OCI-LY1 (cell line): ENCODE measurements at regions not wholly inside any gene's neighbourhood (a gene's known extent, or its start where the extent isn't known, plus 50 kb on each side); places are given as distances from the start of the nearest gene placed in this dataset.
A peak's percentile ranks its signal among the peaks of the same experiment; 100 is the strongest.

ENCODE experiments used
- H2AFZ ChIP-seq: fragments of 200-600 bp; sonication (generic), shearing (Covaris generic); 2 replicates; pipeline ENCODE4 v1.6.0; 2014; ENCODE audit warnings: antibody characterized with exemption, mild to moderate bottlenecking, low read length
- H3F3A ChIP-seq: fragments of 200-600 bp; sonication (generic), shearing (Covaris generic); 2 replicates; pipeline ENCODE4 v1.6.0; 2014; ENCODE audit warnings: mild to moderate bottlenecking, antibody characterized with exemption, low read length, moderate library complexity; ENCODE audit not compliant: insufficient read depth
- H3K27ac ChIP-seq: fragments of 200-600 bp; sonication (generic); 2 replicates; pipeline ENCODE4 v1.5.1; 2014; ENCODE audit warnings: low read length, mixed run types, mild to moderate bottlenecking, low read depth; ENCODE audit not compliant: poor library complexity, severe bottlenecking
- H3K27me3 ChIP-seq: fragments of 200-600 bp; sonication (generic); 2 replicates; pipeline ENCODE4 v1.6.0; 2014; ENCODE audit warnings: antibody characterized with exemption, mild to moderate bottlenecking, low read length, moderate library complexity; ENCODE audit not compliant: insufficient read depth
- H3K36me3 ChIP-seq: fragments of 200-600 bp; sonication (generic); 2 replicates; pipeline ENCODE4 v1.6.1; 2014; ENCODE audit warnings: mild to moderate bottlenecking, antibody characterized with exemption, low read length, moderate library complexity, mixed read lengths; ENCODE audit not compliant: insufficient read depth
- H3K4me1 ChIP-seq: fragments of 200-600 bp; sonication (generic); 2 replicates; pipeline ENCODE4 v1.5.1; 2014; ENCODE audit warnings: mild to moderate bottlenecking, low read length, moderate library complexity; ENCODE audit not compliant: insufficient read depth, severe bottlenecking
- H3K4me2 ChIP-seq: fragments of 200-600 bp; sonication (generic), shearing (Covaris generic); 2 replicates; pipeline ENCODE4 v1.6.1; 2014; ENCODE audit warnings: low read length
- H3K4me3 ChIP-seq: fragments of 200-600 bp; sonication (generic); 2 replicates; pipeline ENCODE4 v1.5.1; 2014; ENCODE audit warnings: low read length, low read depth, mild to moderate bottlenecking, mixed read lengths; ENCODE audit not compliant: poor library complexity, severe bottlenecking
- H3K79me2 ChIP-seq: fragments of 200-600 bp; shearing (Covaris generic); 2 replicates; pipeline ENCODE4 v1.6.1; 2016; ENCODE audit warnings: mixed run types, low read length, mixed read lengths; ENCODE audit not compliant: insufficient read depth
- H3K9ac ChIP-seq: fragments of 200-600 bp; sonication (generic), shearing (Covaris generic); 2 replicates; pipeline ENCODE4 v1.6.1; 2014; ENCODE audit warnings: mild to moderate bottlenecking, low read length, mixed read lengths
- H3K9me2 ChIP-seq: fragments of 200-600 bp; sonication (generic), shearing (Covaris generic); 2 replicates; pipeline ENCODE4 v1.6.1; 2014; ENCODE audit warnings: low read depth, mild to moderate bottlenecking, low read length, mixed read lengths
- H3K9me3 ChIP-seq: fragments of 200-600 bp; shearing (Covaris generic); 2 replicates; pipeline ENCODE4 v1.6.1; 2014; ENCODE audit warnings: low read length, mixed read lengths
- H4K20me1 ChIP-seq: fragments of 200-600 bp; sonication (generic), shearing (Covaris generic); 2 replicates; pipeline ENCODE4 v1.6.0; 2016; ENCODE audit warnings: mild to moderate bottlenecking, low read length; ENCODE audit not compliant: insufficient read depth
- EZH2 ChIP-seq: fragments of 200-600 bp; sonication (generic), shearing (Covaris generic); IDR thresholded peaks from 2 replicates; pipeline ENCODE4 v1.8.0; 2017; ENCODE audit warnings: borderline replicate concordance, mixed run types, mild to moderate bottlenecking, antibody characterized with exemption, low read length, moderate library complexity, mixed read lengths
- TF ChIP-seq, protein P1 (sequence below): fragments of 200-600 bp; sonication (generic), shearing (Covaris generic); IDR thresholded peaks from 2 replicates; pipeline ENCODE4 v1.5.1; 2017; ENCODE audit warnings: mild to moderate bottlenecking, antibody characterized with exemption, low read length, moderate library complexity, mixed read lengths

DNA sequence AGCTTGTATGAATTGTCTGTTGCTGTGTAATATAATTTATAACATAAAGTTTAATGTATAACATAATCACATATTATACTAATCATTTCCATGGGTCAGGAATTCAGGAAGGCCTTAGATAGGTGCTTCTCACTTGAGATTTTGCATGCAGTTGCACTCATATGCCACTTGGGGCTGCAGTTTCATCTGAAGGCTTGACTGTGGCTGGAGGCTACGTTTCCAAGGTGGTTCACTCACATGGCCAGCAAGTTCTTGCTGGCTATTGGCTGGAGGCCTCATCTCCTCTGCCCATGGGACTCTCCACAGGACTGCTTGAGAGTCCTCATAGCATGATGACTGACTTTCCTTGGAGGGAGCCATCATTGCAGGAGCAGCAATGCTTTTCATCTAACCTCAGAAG is 53.4 kb upstream of the STX18 start:
- H3K27me3 ChIP-seq = no peaks in the 10 kb centered on the region
- no peak overlapping the region for H3K4me3 ChIP-seq
- no peak overlapping the region for H3K4me2 ChIP-seq
- no peaks in the 10 kb centered on the region for H3K9me3 ChIP-seq
- H3K9me2 ChIP-seq = no peaks in the 10 kb centered on the region
- no peaks in the 10 kb centered on the region for H3F3A ChIP-seq
- no peaks in the 10 kb centered on the region for H3K4me1 ChIP-seq
- TF ChIP-seq, protein P1, sequence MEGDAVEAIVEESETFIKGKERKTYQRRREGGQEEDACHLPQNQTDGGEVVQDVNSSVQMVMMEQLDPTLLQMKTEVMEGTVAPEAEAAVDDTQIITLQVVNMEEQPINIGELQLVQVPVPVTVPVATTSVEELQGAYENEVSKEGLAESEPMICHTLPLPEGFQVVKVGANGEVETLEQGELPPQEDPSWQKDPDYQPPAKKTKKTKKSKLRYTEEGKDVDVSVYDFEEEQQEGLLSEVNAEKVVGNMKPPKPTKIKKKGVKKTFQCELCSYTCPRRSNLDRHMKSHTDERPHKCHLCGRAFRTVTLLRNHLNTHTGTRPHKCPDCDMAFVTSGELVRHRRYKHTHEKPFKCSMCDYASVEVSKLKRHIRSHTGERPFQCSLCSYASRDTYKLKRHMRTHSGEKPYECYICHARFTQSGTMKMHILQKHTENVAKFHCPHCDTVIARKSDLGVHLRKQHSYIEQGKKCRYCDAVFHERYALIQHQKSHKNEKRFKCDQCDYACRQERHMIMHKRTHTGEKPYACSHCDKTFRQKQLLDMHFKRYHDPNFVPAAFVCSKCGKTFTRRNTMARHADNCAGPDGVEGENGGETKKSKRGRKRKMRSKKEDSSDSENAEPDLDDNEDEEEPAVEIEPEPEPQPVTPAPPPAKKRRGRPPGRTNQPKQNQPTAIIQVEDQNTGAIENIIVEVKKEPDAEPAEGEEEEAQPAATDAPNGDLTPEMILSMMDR = peak; percentile 14; the same call in 1 of the 2 replicates
- no peak for TF ChIP-seq EZH2
- H3K9ac ChIP-seq = no peak overlapping the region
- no peak overlapping the region for H2AFZ ChIP-seq
- no peaks in the 10 kb centered on the region for H4K20me1 ChIP-seq
- H3K36me3 ChIP-seq = no peaks in the 10 kb centered on the region; the same call in 1 of the 2 replicates
- H3K79me2 ChIP-seq = no peaks in the 10 kb centered on the region
- H3K27ac ChIP-seq = no peak overlapping the region

GRCh38 chr4:4594285-4594920 is 52.6 kb upstream of the STX18 start:
- Histone ChIP-seq H2AFZ (no peak overlapping the region), H3K36me3 (no peaks in the 10 kb centered on the region; the same call in 1 of the 2 replicates), H3K4me1 (no peaks in the 10 kb centered on the region), H4K20me1 (no peaks in the 10 kb centered on the region), H3K9me3 (no peaks in the 10 kb centered on the region), H3K9me2 (no peaks in the 10 kb centered on the region), H3K27me3 (no peaks in the 10 kb centered on the region), H3K79me2 (no peaks in the 10 kb centered on the region), H3K4me2 (no peak overlapping the region), H3F3A (no peaks in the 10 kb centered on the region), H3K4me3 (no peak overlapping the region), H3K9ac (no peak overlapping the region), H3K27ac (no peak overlapping the region)
- TF ChIP-seq EZH2 = no peak
- TF ChIP-seq, protein P1 = no peak

GRCh38 chr4:4593596-4594284 is 51.9 kb upstream of the STX18 start:
- H3K9me3 ChIP-seq = no peaks in the 10 kb centered on the region
- H2AFZ ChIP-seq = no peak overlapping the region
- no peaks in the 10 kb centered on the region for H4K20me1 ChIP-seq
- no peaks in the 10 kb centered on the region for H3K9me2 ChIP-seq
- H3K79me2 ChIP-seq = no peaks in the 10 kb centered on the region
- H3K4me3 ChIP-seq = no peak overlapping the region
- no peak overlapping the region for H3K4me2 ChIP-seq
- no peaks in the 10 kb centered on the region for H3K4me1 ChIP-seq
- TF ChIP-seq, protein P1 = no peak
- no peak for TF ChIP-seq EZH2
- no peak overlapping the region for H3K9ac ChIP-seq
- H3K27ac ChIP-seq = no peak overlapping the region
- no peaks in the 10 kb centered on the region; the same call in 1 of the 2 replicates for H3K36me3 ChIP-seq
- H3K27me3 ChIP-seq = no peaks in the 10 kb centered on the region
- no peaks in the 10 kb centered on the region for H3F3A ChIP-seq
